B cell (primary cell): ENCODE measurements at regions not wholly inside any gene's neighbourhood (a gene's known extent, or its start where the extent isn't known, plus 50 kb on each side); places are given as distances from the start of the nearest gene placed in this dataset.

Experiments used
- EZH2 ChIP-seq: IDR thresholded peaks from 2 replicates; pipeline ENCODE4 v1.6.1; 2012; ENCODE audit warnings: borderline replicate concordance, low read depth, mild to moderate bottlenecking, moderate library complexity, low read length; ENCODE audit not compliant: insufficient read depth, poor library complexity, severe bottlenecking
- TF ChIP-seq, protein P1 (sequence below): fragments of 200-600 bp; IDR thresholded peaks from one replicate; pipeline ENCODE4 v1.8.0; 2022; ENCODE audit warnings: antibody characterized with exemption, mild to moderate bottlenecking

DNA sequence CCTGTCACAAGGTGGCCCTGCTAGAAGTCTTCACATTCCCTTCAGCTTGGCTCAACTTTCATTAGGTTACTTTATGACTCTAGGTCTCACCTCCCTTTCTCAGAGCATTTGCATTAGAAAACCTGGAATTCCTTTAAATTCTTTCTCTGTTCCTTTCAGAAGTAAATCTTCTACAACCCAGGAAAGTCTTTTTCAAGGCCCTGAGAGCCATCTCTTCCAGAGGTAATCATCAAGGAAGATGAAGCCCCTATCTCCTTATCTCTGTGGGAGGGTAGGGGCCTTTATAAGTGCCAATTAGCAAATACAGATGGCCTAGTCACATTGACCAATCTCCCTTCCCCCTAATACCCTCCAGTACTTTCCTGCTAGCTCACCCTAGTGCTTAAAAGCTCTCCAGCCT is 848.0 kb upstream of the FAM98A start:
- TF ChIP-seq, protein P1, sequence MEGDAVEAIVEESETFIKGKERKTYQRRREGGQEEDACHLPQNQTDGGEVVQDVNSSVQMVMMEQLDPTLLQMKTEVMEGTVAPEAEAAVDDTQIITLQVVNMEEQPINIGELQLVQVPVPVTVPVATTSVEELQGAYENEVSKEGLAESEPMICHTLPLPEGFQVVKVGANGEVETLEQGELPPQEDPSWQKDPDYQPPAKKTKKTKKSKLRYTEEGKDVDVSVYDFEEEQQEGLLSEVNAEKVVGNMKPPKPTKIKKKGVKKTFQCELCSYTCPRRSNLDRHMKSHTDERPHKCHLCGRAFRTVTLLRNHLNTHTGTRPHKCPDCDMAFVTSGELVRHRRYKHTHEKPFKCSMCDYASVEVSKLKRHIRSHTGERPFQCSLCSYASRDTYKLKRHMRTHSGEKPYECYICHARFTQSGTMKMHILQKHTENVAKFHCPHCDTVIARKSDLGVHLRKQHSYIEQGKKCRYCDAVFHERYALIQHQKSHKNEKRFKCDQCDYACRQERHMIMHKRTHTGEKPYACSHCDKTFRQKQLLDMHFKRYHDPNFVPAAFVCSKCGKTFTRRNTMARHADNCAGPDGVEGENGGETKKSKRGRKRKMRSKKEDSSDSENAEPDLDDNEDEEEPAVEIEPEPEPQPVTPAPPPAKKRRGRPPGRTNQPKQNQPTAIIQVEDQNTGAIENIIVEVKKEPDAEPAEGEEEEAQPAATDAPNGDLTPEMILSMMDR, result no peak
- TF ChIP-seq EZH2, result no peak
